ENCODE measurements at regions not wholly inside any gene's neighbourhood (a gene's known extent, or its start where the extent isn't known, plus 50 kb on each side); places are given as distances from the start of the nearest gene placed in this dataset.

DNA sequence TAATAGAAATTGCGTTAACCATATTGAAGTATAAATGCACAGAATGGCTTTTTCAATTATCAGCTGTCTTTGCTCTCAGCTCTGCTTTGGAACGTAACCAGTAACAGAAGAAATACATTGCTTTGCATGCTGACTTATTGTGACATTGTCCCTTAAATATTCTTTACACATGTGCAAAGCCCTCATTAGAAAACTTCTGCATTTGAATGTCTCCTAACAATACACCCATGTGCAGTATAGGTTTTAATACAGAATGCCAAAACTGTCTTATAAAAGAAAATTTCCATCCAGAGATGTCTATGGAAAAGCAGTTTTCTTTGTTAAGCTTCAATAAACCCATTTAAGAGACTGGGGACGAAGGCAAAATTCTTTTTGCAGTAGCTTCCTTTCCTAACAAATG lies 560.3 kb upstream of the CHORDC1 start:
- Histone ChIP-seq H3K9me3 (peaks cover 0 to 4% of the 10 kb centered on the region in 2 donors), H3K36me3 (no peaks in the 10 kb centered on the region), H3K27ac (no peak overlapping the region), H3K4me3 (no peak overlapping the region), H3K4me1 (no peaks in the 10 kb centered on the region), H3K27me3 (no peaks in the 10 kb centered on the region)
- intact Hi-C loops (cut with DNase I; ENCODE audit: low total_unique reads): no loop called here
- no peak for DNase-seq
- no peak for TF ChIP-seq POLR2A (IDR thresholded peaks at IDR 0.05)
- TF ChIP-seq, protein P1, sequence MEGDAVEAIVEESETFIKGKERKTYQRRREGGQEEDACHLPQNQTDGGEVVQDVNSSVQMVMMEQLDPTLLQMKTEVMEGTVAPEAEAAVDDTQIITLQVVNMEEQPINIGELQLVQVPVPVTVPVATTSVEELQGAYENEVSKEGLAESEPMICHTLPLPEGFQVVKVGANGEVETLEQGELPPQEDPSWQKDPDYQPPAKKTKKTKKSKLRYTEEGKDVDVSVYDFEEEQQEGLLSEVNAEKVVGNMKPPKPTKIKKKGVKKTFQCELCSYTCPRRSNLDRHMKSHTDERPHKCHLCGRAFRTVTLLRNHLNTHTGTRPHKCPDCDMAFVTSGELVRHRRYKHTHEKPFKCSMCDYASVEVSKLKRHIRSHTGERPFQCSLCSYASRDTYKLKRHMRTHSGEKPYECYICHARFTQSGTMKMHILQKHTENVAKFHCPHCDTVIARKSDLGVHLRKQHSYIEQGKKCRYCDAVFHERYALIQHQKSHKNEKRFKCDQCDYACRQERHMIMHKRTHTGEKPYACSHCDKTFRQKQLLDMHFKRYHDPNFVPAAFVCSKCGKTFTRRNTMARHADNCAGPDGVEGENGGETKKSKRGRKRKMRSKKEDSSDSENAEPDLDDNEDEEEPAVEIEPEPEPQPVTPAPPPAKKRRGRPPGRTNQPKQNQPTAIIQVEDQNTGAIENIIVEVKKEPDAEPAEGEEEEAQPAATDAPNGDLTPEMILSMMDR (IDR thresholded peaks at IDR 0.05): no peak

DNA sequence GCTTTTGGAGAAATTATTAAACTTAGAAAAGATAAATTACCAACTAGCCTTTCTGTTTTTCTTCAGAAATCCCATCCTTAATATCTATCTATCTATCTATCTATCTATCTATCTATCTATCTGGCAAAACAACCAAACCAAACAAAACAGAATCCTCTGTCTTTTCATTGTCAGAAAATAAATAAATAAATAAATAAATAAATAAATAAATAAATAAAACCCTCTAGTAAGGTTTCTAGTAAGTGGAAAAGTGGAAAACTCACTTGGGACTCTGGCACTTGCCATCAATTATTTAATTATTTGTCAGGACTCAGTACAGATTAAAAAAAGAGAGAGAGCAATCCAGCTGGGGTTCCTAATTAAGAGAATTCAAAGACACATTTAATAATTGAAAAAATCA lies 556.2 kb upstream of the CHORDC1 start:
- TF ChIP-seq, protein P1 (IDR thresholded peaks at IDR 0.05): no peak
- no peak for TF ChIP-seq POLR2A (IDR thresholded peaks at IDR 0.05)
- intact Hi-C loops (cut with DNase I; ENCODE audit: low total_unique reads): no loop called here

DNA sequence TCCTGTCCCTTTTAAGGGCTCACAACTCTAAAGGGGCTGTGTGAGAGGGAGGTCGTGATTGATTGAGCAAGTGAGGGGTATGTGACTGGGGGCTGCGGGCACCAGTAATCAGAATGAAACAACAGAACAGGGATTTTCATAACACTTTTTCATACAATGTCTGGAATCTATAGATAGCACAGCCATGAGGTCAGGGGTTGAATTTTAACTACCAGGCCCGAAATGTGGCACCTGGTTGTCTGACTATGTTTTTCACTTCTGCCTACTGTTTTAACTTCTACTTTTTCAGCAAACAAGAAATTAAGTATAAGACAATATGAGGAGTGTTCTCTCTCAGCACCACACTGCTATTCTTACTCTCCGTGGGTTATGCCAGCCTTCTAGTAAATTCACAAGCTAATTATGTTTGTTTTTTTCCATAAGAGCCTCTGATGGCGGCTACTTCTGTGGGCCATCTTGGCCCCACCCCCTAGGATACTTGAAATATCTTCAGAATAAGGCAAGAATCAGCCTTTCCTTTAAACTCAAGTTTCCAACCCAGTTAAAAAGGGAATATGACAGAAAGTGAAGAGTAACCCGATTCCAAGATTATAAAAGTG lies 552.8 kb upstream of the CHORDC1 start:
- H3K4me1 ChIP-seq: no peaks in the 10 kb centered on the region
- H3K36me3 ChIP-seq: no peaks in the 10 kb centered on the region
- TF ChIP-seq POLR2A (IDR thresholded peaks at IDR 0.05): no peak
- TF ChIP-seq, protein P1 (IDR thresholded peaks at IDR 0.05): no peak
- DNase-seq: no peak
- H3K27ac ChIP-seq: no peak overlapping the region
- intact Hi-C loops (cut with DNase I; ENCODE audit: low total_unique reads): no loop called here
- H3K9me3 ChIP-seq: no peaks in the 10 kb centered on the region
- no peaks in the 10 kb centered on the region for H3K27me3 ChIP-seq
- H3K4me3 ChIP-seq: no peak overlapping the region

More for the DNA sequence above, 556.2 kb upstream of the CHORDC1 start:
- Histone ChIP-seq H3K9me3 (no peaks in the 10 kb centered on the region), H3K4me1 (no peaks in the 10 kb centered on the region), H3K27me3 (no peaks in the 10 kb centered on the region), H3K36me3 (no peaks in the 10 kb centered on the region), H3K4me3 (no peak overlapping the region), H3K27ac (no peak overlapping the region)
- no peak for DNase-seq

DNA sequence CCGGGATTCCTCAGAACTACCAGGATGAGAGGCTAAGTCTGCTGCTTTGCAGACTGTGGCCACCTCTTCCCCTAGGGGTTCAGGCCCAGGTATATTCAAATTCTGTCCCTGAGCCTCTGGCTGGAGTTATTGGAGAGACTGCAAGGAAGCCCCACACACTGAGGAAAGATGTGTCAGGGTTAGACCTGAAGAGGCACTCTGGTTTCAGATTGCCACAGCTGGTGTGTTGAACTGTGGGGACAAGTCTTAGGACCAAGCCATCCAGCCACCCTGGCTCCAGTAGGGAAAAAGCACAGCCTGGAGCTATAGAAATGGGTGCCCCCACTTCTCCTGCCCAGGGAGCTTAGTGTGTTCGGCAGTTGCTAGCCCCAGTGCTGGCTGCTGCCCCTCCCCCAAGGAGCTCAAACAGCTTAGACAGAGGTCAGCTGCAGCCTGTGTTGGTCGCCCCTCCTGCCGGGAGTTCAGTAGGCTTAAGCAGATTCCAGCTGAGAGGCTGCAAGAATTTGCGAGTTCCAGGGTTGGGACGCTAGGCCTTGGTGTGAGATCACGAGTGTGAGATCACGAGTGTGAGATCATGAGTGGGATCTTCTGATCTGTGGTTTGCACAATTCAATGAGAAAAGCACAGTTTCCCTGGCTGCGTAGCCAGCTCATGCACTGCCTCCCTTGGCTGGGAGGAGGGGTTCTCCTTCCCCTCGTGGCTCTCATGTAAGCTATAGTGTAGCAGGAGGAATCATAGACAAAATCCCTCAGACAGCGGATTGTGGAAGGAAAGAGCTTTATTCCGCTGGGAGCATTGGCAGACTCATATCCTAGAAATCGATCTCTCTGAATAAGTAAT lies 552.1 kb upstream of the CHORDC1 start:
- Histone ChIP-seq H3K27me3 (no peaks in the 10 kb centered on the region), H3K4me1 (no peaks in the 10 kb centered on the region), H3K4me3 (no peak overlapping the region), H3K9me3 (no peaks in the 10 kb centered on the region), H3K36me3 (no peaks in the 10 kb centered on the region), H3K27ac (no peak overlapping the region)
- DNase-seq: no peak
- intact Hi-C loops (cut with DNase I; ENCODE audit: low total_unique reads): no loop called here
- TF ChIP-seq, protein P1 (IDR thresholded peaks at IDR 0.05): no peak
- no peak for TF ChIP-seq POLR2A (IDR thresholded peaks at IDR 0.05)

DNA sequence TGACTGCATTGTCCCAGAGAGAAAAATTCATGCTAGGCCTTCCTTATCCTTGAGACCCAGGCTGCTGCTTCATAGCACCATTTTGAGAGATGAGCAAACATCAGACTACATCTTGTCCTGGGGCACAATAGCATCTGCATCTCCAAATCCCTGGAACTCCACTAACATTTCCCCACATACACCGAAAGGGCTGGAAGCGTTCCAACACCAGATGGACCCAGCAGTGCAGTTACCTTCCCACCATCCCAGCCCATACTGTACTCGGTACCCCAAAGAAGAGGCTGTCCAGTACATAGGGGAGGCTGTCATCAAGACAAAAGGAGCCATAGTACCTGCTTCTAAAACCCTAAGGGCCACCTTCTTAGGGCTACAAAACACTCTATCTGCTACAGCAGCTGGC lies 547.2 kb upstream of the CHORDC1 start:
- intact Hi-C loops (cut with DNase I; ENCODE audit: low total_unique reads): no loop called here
- no peak for DNase-seq

More for the DNA sequence above, 547.2 kb upstream of the CHORDC1 start:
- Histone ChIP-seq H3K27ac (no peak overlapping the region), H3K27me3 (no peaks in the 10 kb centered on the region), H3K4me1 (no peaks in the 10 kb centered on the region), H3K36me3 (peaks cover 0 to 3% of the 10 kb centered on the region in 2 donors), H3K4me3 (no peak overlapping the region), H3K9me3 (no peaks in the 10 kb centered on the region)
- TF ChIP-seq, protein P1 (IDR thresholded peaks at IDR 0.05): no peak
- no peak for TF ChIP-seq POLR2A (IDR thresholded peaks at IDR 0.05)
